IPS DF 6.9 (cell line): ENCODE measurements at regions not wholly inside any gene's neighbourhood (a gene's known extent, or its start where the extent isn't known, plus 50 kb on each side); places are given as distances from the start of the nearest gene placed in this dataset.

Experiments used
- DNase-seq: peaks from one replicate; pipeline ENCODE4 v3.0.0-alpha.2; 2013; ENCODE audit warnings: low read depth, low spot score
- H3K27ac ChIP-seq: one replicate; pipeline ENCODE4 v1.5.1; 2013; ENCODE audit warnings: low read length, control low read depth
- H3K27me3 ChIP-seq: 2 replicates; pipeline ENCODE4 v1.6.1; 2013; ENCODE audit warnings: mild to moderate bottlenecking, low read length; ENCODE audit not compliant: control insufficient read depth, insufficient read depth
- H3K36me3 ChIP-seq: 2 replicates; pipeline ENCODE4 v1.6.1; 2013; ENCODE audit warnings: low read length; ENCODE audit not compliant: control insufficient read depth, insufficient read depth
- H3K4me1 ChIP-seq: 2 replicates; pipeline ENCODE4 v1.6.1; 2013; ENCODE audit warnings: low read length; ENCODE audit not compliant: control insufficient read depth, insufficient read depth
- H3K4me3 ChIP-seq: 2 replicates; pipeline ENCODE4 v1.5.1; 2013; ENCODE audit warnings: mild to moderate bottlenecking, low read length
- H3K9me3 ChIP-seq: 2 replicates; pipeline ENCODE4 v1.6.1; 2013; ENCODE audit warnings: low read length, inconsistent platforms; ENCODE audit not compliant: control insufficient read depth, insufficient read depth
- WGBS: extraction: QIAGEN DNeasy Blood & Tissue Kit; methylation state at CpG from one replicate; pipeline ENCODE4 v1.1.7; 2013; ENCODE audit warnings: mixed read lengths, missing lambda C conversion rate; ENCODE audit not compliant: insufficient read length, insufficient coverage; 5-methylcytosine and 5-hydroxymethylcytosine counted together

DNA sequence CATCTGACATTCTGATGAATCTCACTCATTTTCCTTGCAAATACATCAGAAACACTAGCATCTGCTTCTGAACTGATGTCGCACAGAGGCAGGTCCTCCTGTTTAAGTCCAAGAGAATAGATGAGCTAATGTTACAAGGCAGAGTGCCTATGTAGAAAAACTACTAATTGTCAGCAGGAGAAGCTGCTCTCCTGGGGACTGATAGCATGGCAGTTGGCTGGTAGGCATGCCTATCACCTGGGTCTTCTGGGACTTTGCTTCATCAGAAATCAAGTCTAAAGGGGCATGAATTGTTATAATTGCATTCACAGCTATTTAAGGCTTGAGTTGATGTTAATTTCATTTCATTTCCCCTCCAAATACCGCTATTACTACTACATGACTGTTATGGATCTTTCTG is 457.2 kb downstream of the RAP2B start:
- Histone ChIP-seq H3K4me1 (no peaks in the 10 kb centered on the region), H3K27ac (no peak overlapping the region), H3K4me3 (no peak overlapping the region), H3K9me3 (no peaks in the 10 kb centered on the region), H3K27me3 (no peaks in the 10 kb centered on the region), H3K36me3 (no peaks in the 10 kb centered on the region)
- WGBS: no CpG with 5 or more reads among the region's 2 CpGs
- DNase-seq: no peak

DNA sequence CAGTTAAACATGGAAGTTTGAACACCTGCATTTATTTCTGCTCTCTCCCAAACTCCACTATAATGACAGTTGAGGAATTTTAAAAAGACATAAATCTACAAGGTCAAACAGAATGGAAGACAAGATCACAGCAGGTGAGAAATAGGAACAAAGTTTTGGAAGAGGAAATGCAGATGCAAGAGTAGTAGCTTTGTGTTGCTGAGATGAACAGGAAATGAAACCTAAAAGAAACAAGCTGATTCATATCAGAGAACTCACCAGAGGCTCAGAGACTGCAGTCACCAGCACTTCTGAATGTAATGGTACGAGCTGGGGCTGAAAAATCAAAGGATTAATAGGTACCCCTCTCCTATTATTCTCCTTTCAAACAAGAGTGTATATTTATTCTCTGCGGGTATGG is 459.9 kb downstream of the RAP2B start:
- Histone ChIP-seq H3K9me3 (no peaks in the 10 kb centered on the region), H3K27me3 (no peaks in the 10 kb centered on the region), H3K4me3 (no peak overlapping the region), H3K4me1 (no peaks in the 10 kb centered on the region; the same call in 1 of the 2 replicates), H3K27ac (no peak overlapping the region), H3K36me3 (no peaks in the 10 kb centered on the region)
- no CpG with 5 or more reads among the region's 2 CpGs for WGBS
- DNase-seq: no peak

DNA sequence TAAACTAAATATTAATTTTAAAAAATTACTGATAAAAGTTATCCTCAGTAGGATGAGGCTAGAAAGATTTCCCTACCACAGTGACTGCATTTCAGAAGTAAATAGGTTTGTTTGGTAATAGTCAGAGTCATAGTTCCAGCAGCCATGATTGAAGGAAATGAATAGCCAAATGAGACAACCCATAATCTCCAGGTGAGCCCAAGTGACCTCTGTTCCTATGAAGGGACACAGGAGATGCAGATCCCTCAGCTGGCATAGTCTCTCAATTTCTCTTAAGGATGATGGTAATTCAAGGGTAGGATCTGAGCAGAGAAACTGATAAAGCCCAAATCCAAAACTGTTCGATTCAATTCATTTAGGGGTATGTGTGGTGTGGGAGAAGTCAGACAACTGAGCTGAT is 461.8 kb downstream of the RAP2B start:
- Histone ChIP-seq H3K4me3 (no peak overlapping the region), H3K27ac (no peak overlapping the region), H3K4me1 (no peaks in the 10 kb centered on the region; the same call in 1 of the 2 replicates), H3K9me3 (no peaks in the 10 kb centered on the region), H3K36me3 (no peaks in the 10 kb centered on the region), H3K27me3 (no peaks in the 10 kb centered on the region)
- WGBS: no CpG with 5 or more reads among the region's 1 CpG
- no peak for DNase-seq

DNA sequence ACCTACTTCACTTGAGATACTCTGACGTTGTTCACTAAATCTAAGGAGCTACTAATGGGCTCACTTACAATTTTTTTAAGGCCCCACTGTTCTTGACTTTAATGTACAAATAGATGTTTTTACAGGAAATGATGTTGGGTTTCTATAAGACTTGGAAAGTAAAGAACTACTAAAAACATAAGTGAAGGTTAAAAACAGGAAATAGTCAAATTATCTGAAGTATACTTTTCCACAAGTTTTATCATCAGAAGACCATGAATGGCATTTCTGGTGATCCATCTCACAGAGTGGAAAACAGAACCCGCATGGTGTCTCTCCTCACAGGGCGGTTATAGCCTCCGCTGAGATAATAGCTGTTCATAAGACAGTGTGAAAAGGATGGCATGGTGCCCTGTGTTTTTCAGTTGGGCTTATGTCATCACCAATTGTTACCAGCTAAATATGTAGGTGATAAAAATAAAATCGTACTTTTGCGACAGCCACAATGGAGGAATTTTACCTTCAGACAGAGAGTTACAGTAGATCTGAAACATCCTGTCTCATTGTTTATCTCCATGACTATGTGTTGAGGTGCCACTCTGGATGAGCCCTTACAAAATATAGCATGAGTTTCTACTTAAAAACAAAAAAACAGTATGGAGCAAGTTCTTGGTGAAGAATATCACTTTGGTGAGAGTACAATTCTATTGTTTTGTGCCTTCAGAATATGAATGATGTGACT is 462.4 kb downstream of the RAP2B start:
- H3K4me1 ChIP-seq: no peaks in the 10 kb centered on the region; the same call in 1 of the 2 replicates
- WGBS: no CpG with 5 or more reads among the region's 6 CpGs

DNA sequence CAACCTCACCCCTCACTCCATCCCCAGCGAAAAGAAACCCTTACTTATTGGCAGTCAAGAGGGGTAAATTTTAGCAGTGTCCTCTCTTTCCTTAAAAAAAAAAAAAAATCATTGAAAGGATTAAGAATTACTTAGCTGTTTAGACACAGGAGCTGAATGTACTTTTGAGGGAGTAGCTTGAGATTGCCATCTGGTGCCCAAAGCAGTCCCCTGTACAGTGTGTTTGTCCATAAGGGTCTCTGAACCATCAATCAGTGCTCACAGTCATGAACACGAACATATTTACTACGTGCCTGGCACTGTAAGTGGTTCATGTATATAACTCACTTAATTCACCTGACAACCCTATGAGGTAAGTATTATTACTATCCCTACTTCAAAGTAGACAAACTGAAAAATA is 463.5 kb downstream of the RAP2B start:
- H3K4me3 ChIP-seq: no peak overlapping the region
- no peaks in the 10 kb centered on the region for H3K36me3 ChIP-seq
- 100% methylated on average over 1 of the region's 3 CpGs for WGBS
- no peak for DNase-seq
- H3K9me3 ChIP-seq: no peaks in the 10 kb centered on the region
- no peaks in the 10 kb centered on the region; the same call in 1 of the 2 replicates for H3K4me1 ChIP-seq
- H3K27ac ChIP-seq: no peak overlapping the region
- H3K27me3 ChIP-seq: no peaks in the 10 kb centered on the region

More for the DNA sequence above, 462.4 kb downstream of the RAP2B start:
- H3K36me3 ChIP-seq: no peaks in the 10 kb centered on the region
- DNase-seq: no peak
- no peak overlapping the region for H3K4me3 ChIP-seq
- no peaks in the 10 kb centered on the region for H3K27me3 ChIP-seq
- no peaks in the 10 kb centered on the region for H3K9me3 ChIP-seq
- H3K27ac ChIP-seq: no peak overlapping the region

- DNase-seq: no peak
These were observed 464.1 kb downstream of the RAP2B start for GRCh38 chr3:153626158-153626557.

GRCh38 chr3:153628591-153628990 is 466.6 kb downstream of the RAP2B start:
- H3K4me3 ChIP-seq: no peak overlapping the region
- no peaks in the 10 kb centered on the region for H3K27me3 ChIP-seq
- no peaks in the 10 kb centered on the region; the same call in 1 of the 2 replicates for H3K4me1 ChIP-seq

More at GRCh38 chr3:153626158-153626557, 464.1 kb downstream of the RAP2B start:
- Histone ChIP-seq H3K27ac (no peak overlapping the region), H3K27me3 (no peaks in the 10 kb centered on the region), H3K4me1 (no peaks in the 10 kb centered on the region; the same call in 1 of the 2 replicates), H3K36me3 (no peaks in the 10 kb centered on the region), H3K4me3 (no peak overlapping the region), H3K9me3 (no peaks in the 10 kb centered on the region)
- WGBS: no CpG with 5 or more reads among the region's 2 CpGs

DNA sequence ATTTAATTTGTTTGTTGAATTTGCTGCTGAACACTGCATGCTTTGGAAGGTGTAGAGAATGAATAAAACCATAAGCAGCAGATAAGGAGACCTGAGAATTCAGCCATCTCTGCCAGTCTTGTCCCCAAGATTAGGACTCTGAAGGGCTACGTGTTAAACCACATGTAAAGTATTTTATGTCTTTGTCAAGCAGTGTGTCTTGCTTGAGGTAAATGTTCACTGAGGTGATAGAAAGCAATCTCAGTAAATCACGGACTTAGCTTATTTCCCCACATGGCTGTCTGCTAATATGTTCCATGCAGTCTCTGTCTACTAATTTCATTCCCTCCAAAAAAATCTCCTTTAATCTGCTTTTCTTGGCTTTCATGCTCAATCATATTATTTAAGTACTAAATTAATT is 467.1 kb downstream of the RAP2B start:
- Histone ChIP-seq H3K27me3 (no peaks in the 10 kb centered on the region), H3K4me1 (no peaks in the 10 kb centered on the region; the same call in 1 of the 2 replicates), H3K9me3 (no peaks in the 10 kb centered on the region), H3K36me3 (no peaks in the 10 kb centered on the region), H3K27ac (no peak overlapping the region), H3K4me3 (no peak overlapping the region)
- DNase-seq: no peak
- WGBS: no CpG with 5 or more reads among the region's 2 CpGs

More at GRCh38 chr3:153628591-153628990, 466.6 kb downstream of the RAP2B start:
- no peaks in the 10 kb centered on the region for H3K36me3 ChIP-seq
- no peak overlapping the region for H3K27ac ChIP-seq
- DNase-seq: no peak
- WGBS: no CpG with 5 or more reads among the region's 4 CpGs
- no peaks in the 10 kb centered on the region for H3K9me3 ChIP-seq

GRCh38 chr3:153631102-153631501 is 469.1 kb downstream of the RAP2B start:
- Histone ChIP-seq H3K27me3 (no peaks in the 10 kb centered on the region), H3K27ac (no peak overlapping the region), H3K9me3 (no peaks in the 10 kb centered on the region), H3K36me3 (no peaks in the 10 kb centered on the region), H3K4me3 (no peak overlapping the region), H3K4me1 (no peaks in the 10 kb centered on the region)
- no peak for DNase-seq
- WGBS: no CpG with 5 or more reads among the region's 2 CpGs

DNA sequence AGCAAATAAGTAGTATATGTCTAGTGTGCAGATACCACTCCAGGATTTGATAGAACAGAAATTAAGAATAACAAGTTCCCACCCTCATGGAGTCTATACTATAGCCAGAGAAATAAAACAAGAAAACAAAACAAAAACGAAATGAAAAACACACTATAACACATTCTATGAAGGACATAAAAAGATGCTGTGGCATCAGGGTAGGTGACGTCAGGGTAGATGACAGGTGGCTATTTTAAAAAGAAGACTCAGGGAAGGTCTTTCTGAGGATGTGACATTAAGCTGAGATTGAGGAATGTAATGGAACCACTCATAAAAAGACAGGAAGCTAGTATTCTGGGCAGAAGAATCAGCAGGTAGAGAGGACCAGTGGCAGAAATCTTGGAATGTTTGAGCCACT is 469.6 kb downstream of the RAP2B start:
- Histone ChIP-seq H3K4me1 (no peaks in the 10 kb centered on the region), H3K27ac (no peak overlapping the region), H3K9me3 (no peaks in the 10 kb centered on the region), H3K4me3 (no peak overlapping the region), H3K36me3 (no peaks in the 10 kb centered on the region), H3K27me3 (no peaks in the 10 kb centered on the region)
- no CpG with 5 or more reads among the region's 2 CpGs for WGBS
- DNase-seq: no peak

- H3K36me3 ChIP-seq: no peaks in the 10 kb centered on the region
- no peak overlapping the region for H3K4me3 ChIP-seq
- no peaks in the 10 kb centered on the region for H3K9me3 ChIP-seq
- WGBS: no CpG with 5 or more reads among the region's 1 CpG
- no peaks in the 10 kb centered on the region for H3K4me1 ChIP-seq
- DNase-seq: no peak
- H3K27ac ChIP-seq: no peak overlapping the region
- H3K27me3 ChIP-seq: no peaks in the 10 kb centered on the region
These were observed 471.4 kb downstream of the RAP2B start for GRCh38 chr3:153633407-153633806.
